SW 1271 (cell line): ENCODE measurements at regions not wholly inside any gene's neighbourhood (a gene's known extent, or its start where the extent isn't known, plus 50 kb on each side); places are given as distances from the start of the nearest gene placed in this dataset.

Experiments used
- DNase-seq, 2 experiments: peaks; one replicate each; lab custom pipeline; 2025; lab: John Stamatoyannopoulos, UW

- DNase-seq: no peak
Observed at GRCh38 chr10:44477046-44477425, 92.1 kb upstream of the CXCL12 start.

DNA sequence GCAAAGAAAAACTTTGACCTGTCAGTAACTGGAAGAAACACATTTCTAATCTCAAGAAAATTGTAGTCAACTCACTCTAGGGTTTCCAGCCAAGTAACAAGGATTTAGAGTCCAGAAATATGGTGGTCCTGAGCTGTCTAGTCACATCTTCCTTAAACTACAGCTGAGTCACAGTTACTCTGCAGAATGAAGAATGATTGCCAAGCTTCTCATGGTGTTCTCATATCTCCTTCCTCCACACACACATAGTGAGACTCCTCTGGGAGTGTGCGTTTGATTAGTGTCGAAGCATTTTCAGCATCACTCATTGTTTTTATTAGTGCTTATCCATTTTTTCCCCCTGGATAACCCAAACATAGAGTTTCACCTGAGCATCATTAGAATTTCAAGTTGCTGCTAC is 93.1 kb upstream of the CXCL12 start:
- no peak for DNase-seq

GRCh38 chr10:44478876-44479705 is 94.2 kb upstream of the CXCL12 start:
- no peak for DNase-seq

DNA sequence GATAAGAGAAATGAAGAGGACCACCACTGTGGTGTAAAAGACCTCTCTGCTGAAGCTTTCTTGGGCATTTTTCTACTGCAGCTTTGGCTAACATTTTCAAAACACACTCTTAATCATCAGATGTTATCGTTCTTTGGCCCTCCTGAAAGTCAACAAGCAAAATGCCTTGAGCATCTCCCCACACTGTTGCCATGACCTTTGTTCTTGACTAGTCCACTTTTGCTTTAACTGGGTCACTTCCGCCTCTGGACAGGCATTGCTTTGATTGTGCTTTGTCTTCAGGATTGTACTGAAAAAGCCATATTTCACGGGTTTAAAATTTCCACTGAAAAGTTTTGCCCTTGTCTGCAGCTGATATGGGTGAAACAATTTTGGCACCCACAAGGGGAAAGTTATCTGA is 107.8 kb upstream of the CXCL12 start:
- DNase-seq: no peak

- DNase-seq: no peak
Observed at GRCh38 chr10:44498222-44498621, 113.3 kb upstream of the CXCL12 start.

- DNase-seq: no peak
Observed at GRCh38 chr10:44500451-44500850, 115.6 kb upstream of the CXCL12 start.

GRCh38 chr10:44506386-44506785 is 121.5 kb upstream of the CXCL12 start:
- DNase-seq: no peak

DNA sequence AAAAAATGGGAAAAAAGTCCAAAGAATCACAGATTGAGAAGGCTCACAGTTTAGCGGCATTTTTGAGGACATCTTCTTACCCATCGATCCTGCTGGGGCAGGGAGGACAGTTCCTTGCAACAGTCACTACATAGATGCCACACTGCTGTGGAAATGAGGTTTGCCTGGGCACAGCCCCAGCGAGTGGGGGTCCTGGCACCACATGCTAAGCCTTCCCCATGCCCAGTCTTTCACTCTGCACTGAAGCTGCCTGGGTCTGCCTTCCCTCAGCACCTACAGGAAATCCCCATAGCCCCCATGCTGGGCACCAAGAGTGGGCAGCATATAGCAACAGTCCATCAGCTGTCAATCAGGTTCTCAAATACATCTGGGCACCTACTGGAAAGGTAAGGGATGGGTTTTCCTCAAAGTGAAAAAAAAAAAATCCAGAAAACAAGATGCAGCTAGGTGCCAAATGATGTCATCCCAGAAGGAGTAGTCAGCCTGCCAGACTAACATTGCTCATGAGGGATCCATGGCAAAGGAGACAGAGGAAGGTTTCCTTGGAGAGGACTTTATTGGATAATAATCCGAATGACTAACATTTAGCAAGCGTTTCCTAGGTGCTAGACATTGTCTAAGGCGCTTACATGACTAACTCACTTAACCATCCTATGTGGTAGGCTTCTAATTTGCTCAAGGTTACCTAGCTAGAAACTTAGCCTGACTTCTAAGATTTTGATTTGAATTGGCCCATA is 125.7 kb upstream of the CXCL12 start:
- no peak for DNase-seq

- no peak for DNase-seq
Observed at GRCh38 chr10:44511166-44511565, 126.3 kb upstream of the CXCL12 start.

DNA sequence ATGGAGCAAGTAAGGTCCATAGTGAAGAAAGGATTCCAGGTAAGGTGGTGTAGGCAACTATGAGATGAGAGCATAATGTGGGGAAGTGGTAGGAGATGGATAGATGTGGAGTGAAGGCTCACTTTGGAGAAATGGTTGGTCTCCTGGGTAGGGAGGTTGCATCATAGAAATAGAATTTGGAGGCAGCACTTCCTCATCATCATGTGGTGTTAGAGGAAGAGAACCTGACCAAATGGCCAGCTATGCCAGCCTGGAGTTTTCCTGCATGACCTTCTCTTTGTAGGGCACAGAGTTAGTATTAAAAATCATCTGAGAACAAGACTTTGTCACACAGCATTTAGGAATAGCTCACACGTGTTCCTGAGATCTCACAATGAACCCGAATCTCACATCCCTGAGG is 126.7 kb upstream of the CXCL12 start:
- DNase-seq: no peak

GRCh38 chr10:44512431-44513022 is 127.6 kb upstream of the CXCL12 start:
- DNase-seq: no peak

GRCh38 chr10:44513591-44513990 is 128.7 kb upstream of the CXCL12 start:
- DNase-seq: no peak

DNA sequence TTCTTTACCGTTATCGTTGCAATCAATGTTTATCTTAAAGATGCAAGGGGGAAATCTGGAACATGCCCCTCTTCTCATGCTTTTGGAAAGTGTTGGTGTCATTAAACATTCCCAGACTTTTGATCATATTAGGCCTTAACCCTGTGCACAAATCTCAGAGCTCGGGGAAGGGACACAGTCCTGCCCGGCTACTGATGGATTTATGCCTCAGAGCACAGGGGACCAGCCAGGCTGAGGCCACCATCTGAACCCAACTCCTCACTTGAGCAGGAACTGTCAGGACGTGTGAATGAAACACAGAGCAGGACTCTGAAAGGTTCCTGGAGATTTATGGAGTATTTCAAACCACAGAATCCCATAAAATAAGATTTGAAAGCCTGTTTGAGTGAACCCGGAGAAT is 132.0 kb upstream of the CXCL12 start:
- DNase-seq: no peak

- no peak for DNase-seq
Observed at GRCh38 chr10:44517635-44518034, 132.7 kb upstream of the CXCL12 start.

GRCh38 chr10:44519361-44519760 is 134.5 kb upstream of the CXCL12 start:
- no peak for DNase-seq

- DNase-seq: no peak
Observed at GRCh38 chr10:44520651-44521050, 135.8 kb upstream of the CXCL12 start.

GRCh38 chr10:44539178-44539577 is 154.3 kb upstream of the CXCL12 start:
- no peak for DNase-seq

DNA sequence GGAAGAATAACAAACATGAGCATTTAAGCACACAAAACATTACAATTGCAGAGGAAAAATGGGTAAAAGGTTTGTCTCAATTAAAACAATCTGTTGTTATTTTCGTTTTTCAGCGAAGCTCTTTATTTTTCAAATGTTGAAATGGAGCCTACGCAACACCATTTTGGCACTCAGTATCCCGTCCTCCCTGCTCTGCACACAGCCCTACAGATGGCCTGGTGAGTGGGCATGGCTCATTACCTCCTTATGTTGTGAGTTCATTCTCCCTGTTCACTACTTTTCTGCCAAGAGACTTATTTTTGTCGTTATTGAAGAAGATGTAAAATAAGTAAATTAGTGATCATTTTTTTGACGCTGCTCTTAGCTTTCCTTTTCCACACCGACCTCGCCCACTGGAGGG is 167.8 kb upstream of the CXCL12 start:
- DNase-seq: no peak

GRCh38 chr10:44557596-44558191 is 172.8 kb upstream of the CXCL12 start:
- DNase-seq: no peak

- DNase-seq: no peak
Observed at GRCh38 chr10:44558521-44558920, 173.6 kb upstream of the CXCL12 start.

DNA sequence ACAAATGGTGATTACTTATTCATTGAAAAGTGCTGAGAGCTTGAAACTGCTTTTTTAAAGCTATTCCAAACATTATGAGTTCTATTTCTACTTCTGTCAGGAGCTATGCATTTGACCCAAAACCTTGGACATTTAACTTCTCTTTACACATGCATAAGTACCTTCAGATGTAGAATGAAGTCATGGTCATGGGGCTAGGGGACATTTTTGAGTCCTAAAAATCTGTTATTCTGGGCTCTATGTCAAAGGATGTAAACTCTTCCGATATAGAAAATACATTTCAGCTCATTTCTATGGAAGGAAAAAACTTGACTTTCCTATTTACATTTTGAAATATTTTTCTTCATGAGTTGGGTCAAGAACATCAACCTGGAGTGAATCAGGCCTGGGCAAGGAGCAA is 179.5 kb upstream of the CXCL12 start:
- DNase-seq: no peak

GRCh38 chr10:44564790-44565189 is 179.9 kb upstream of the CXCL12 start:
- no peak for DNase-seq

- no peak for DNase-seq
Observed at GRCh38 chr10:44566786-44567185, 181.9 kb upstream of the CXCL12 start.
